Esophagus squamous epithelium (tissue), 4 donors: ENCODE measurements at regions not wholly inside any gene's neighbourhood (a gene's known extent, or its start where the extent isn't known, plus 50 kb on each side); places are given as distances from the start of the nearest gene placed in this dataset.

ENCODE experiments used
- POLR2A ChIP-seq, 4 donors: fragments of 450-650 bp; IDR thresholded peaks; one replicate each; pipeline ENCODE4 v1.6.1; 2017; ENCODE audit warnings: antibody characterized with exemption in 4 of 4, mild to moderate bottlenecking in 4 of 4, moderate library complexity in 3 of 4
- TF ChIP-seq, protein P1 (sequence below), 6 experiments: fragments of 450-650 bp in 4 of 6; fragments of 200-600 bp in 2 of 6; sonication (generic) in 2 of 6; IDR thresholded peaks; one replicate each; pipeline ENCODE4 v1.5.1; 2016 to 2019; ENCODE audit warnings: antibody characterized with exemption in 6 of 6, mild to moderate bottlenecking in 4 of 6, moderate library complexity in 4 of 6

DNA sequence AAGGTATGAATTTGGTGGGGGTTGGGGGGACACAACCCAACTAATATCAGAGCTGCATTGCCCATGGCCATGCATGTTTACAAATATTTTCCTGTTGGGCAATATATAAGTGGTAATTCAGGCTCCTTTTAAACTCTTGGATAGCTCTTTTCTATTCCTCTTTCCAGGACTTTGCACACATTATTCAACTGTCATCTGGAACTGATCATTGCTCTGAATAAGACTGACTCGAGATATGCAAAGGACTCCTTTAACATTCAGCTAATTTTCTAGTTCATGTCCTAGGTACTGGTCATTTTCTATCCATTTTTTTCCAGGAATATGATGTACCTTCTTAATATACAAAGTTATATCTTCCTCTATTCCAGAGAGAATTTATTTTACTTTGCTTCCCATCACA lies 89.5 kb upstream of the STK32A start:
- TF ChIP-seq, protein P1, sequence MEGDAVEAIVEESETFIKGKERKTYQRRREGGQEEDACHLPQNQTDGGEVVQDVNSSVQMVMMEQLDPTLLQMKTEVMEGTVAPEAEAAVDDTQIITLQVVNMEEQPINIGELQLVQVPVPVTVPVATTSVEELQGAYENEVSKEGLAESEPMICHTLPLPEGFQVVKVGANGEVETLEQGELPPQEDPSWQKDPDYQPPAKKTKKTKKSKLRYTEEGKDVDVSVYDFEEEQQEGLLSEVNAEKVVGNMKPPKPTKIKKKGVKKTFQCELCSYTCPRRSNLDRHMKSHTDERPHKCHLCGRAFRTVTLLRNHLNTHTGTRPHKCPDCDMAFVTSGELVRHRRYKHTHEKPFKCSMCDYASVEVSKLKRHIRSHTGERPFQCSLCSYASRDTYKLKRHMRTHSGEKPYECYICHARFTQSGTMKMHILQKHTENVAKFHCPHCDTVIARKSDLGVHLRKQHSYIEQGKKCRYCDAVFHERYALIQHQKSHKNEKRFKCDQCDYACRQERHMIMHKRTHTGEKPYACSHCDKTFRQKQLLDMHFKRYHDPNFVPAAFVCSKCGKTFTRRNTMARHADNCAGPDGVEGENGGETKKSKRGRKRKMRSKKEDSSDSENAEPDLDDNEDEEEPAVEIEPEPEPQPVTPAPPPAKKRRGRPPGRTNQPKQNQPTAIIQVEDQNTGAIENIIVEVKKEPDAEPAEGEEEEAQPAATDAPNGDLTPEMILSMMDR (IDR thresholded peaks at IDR 0.05) = no peak
- no peak for TF ChIP-seq POLR2A (IDR thresholded peaks at IDR 0.05)
